ENCODE measurements at regions not wholly inside any gene's neighbourhood (a gene's known extent, or its start where the extent isn't known, plus 50 kb on each side); places are given as distances from the start of the nearest gene placed in this dataset.

DNA sequence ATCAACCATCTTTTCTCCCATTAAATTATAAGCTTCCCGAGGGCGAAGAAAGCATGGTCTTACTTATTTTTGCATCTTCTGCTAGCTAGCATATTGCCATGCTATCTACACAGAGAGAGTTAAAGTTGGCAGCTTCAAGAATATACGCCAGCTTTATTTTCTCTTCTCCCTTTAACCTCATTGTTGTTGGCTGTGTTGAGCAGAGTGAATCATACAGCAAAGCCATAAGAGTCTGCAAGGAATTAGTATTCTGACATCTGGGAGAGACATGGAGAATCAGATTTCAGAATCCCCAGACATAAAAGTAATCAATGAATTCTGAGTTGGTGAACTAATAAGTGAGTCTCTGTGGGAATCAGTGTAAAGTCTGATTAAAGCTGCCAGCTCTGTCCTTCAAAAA is 649.6 kb upstream of the PTBP2 start:
- TF ChIP-seq, protein P1, sequence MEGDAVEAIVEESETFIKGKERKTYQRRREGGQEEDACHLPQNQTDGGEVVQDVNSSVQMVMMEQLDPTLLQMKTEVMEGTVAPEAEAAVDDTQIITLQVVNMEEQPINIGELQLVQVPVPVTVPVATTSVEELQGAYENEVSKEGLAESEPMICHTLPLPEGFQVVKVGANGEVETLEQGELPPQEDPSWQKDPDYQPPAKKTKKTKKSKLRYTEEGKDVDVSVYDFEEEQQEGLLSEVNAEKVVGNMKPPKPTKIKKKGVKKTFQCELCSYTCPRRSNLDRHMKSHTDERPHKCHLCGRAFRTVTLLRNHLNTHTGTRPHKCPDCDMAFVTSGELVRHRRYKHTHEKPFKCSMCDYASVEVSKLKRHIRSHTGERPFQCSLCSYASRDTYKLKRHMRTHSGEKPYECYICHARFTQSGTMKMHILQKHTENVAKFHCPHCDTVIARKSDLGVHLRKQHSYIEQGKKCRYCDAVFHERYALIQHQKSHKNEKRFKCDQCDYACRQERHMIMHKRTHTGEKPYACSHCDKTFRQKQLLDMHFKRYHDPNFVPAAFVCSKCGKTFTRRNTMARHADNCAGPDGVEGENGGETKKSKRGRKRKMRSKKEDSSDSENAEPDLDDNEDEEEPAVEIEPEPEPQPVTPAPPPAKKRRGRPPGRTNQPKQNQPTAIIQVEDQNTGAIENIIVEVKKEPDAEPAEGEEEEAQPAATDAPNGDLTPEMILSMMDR (IDR thresholded peaks at IDR 0.05) = no peak
- TF ChIP-seq POLR2A (IDR thresholded peaks at IDR 0.05) = no peak
